SK-N-SH (cell line): ENCODE measurements at regions not wholly inside any gene's neighbourhood (a gene's known extent, or its start where the extent isn't known, plus 50 kb on each side); places are given as distances from the start of the nearest gene placed in this dataset.

Source experiments
- FOSL2 ChIP-seq: IDR thresholded peaks from 2 replicates; pipeline ENCODE4 v1.4.0; 2012; ENCODE audit warnings: low read depth, mild to moderate bottlenecking, moderate library complexity, borderline replicate concordance
- FOXJ3 ChIP-seq: sonication (generic); formaldehyde crosslinking; IDR thresholded peaks from 2 replicates; pipeline ENCODE4 v1.5.1; 2020; ENCODE audit warnings: mild to moderate bottlenecking, missing genetic modification reagents
- POLR2AphosphoS5 ChIP-seq: IDR thresholded peaks from 2 replicates; pipeline ENCODE4 v1.6.1; 2012; ENCODE audit warnings: low read depth, low read length
- RAD21 ChIP-seq: IDR thresholded peaks from 2 replicates; pipeline ENCODE4 v1.6.1; 2012; ENCODE audit warnings: mild to moderate bottlenecking, low read length
- TAF1 ChIP-seq: IDR thresholded peaks from 2 replicates; pipeline ENCODE4 v1.6.1; 2012; ENCODE audit warnings: low read depth, mild to moderate bottlenecking, low read length, moderate library complexity, borderline replicate concordance
- YY1 ChIP-seq: IDR thresholded peaks from 2 replicates; pipeline ENCODE4 v1.4.0; 2012; ENCODE audit warnings: low read depth, mild to moderate bottlenecking
- TF ChIP-seq, protein P1 (sequence below): fragments of 200-600 bp; sonication (generic); IDR thresholded peaks from 2 replicates; pipeline ENCODE4 v1.6.1; 2017; ENCODE audit warnings: antibody characterized with exemption, mild to moderate bottlenecking, moderate library complexity
- TF ChIP-seq, protein P2 (sequence below): IDR thresholded peaks from 2 replicates; pipeline ENCODE4; 2012
- TF ChIP-seq, protein P3 (sequence below): IDR thresholded peaks from 2 replicates; pipeline ENCODE4 v1.6.1; 2012; ENCODE audit warnings: mild to moderate bottlenecking, low read depth, low read length, moderate library complexity

DNA sequence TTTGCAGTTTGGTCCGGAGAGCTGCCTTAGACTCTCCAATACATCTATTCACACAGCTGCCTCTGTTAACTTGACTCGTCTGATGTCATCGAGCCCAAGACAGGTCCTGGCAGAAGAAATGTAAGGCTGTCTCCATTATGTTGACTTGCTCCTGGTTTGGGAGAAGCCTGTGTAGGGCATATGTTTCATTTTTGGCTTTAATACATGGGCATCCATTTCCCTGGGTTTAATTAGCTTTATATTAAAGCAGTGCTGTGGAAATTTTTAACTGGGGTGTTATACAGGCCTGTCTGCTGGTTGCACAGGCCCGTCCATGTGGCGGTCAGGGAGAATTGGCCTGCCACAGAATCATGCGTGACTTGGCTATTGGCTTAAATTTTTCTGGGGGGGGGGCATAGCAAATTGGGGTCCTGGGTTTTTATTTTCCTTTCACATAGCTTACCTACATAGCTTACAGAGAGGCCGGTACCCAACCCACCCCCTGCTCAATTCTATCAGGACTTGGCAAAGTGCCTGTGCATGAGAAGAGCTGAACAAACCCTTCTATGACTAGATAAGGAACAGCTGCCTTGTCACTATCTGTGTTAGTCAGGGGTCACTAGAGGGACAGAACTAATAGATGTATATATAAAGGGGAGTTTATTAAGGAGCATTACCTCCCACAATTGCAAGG is 123.5 kb upstream of the WDR1 start:
- TF ChIP-seq YY1 = no peak
- no peak for TF ChIP-seq RAD21
- TF ChIP-seq, protein P1, sequence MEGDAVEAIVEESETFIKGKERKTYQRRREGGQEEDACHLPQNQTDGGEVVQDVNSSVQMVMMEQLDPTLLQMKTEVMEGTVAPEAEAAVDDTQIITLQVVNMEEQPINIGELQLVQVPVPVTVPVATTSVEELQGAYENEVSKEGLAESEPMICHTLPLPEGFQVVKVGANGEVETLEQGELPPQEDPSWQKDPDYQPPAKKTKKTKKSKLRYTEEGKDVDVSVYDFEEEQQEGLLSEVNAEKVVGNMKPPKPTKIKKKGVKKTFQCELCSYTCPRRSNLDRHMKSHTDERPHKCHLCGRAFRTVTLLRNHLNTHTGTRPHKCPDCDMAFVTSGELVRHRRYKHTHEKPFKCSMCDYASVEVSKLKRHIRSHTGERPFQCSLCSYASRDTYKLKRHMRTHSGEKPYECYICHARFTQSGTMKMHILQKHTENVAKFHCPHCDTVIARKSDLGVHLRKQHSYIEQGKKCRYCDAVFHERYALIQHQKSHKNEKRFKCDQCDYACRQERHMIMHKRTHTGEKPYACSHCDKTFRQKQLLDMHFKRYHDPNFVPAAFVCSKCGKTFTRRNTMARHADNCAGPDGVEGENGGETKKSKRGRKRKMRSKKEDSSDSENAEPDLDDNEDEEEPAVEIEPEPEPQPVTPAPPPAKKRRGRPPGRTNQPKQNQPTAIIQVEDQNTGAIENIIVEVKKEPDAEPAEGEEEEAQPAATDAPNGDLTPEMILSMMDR = no peak
- TF ChIP-seq FOSL2 = no peak
- TF ChIP-seq POLR2AphosphoS5 = no peak
- TF ChIP-seq, protein P2, sequence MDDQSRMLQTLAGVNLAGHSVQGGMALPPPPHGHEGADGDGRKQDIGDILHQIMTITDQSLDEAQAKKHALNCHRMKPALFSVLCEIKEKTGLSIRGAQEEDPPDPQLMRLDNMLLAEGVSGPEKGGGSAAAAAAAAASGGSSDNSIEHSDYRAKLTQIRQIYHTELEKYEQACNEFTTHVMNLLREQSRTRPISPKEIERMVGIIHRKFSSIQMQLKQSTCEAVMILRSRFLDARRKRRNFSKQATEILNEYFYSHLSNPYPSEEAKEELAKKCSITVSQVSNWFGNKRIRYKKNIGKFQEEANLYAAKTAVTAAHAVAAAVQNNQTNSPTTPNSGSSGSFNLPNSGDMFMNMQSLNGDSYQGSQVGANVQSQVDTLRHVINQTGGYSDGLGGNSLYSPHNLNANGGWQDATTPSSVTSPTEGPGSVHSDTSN = no peak
- no peak for TF ChIP-seq FOXJ3 (CRISPR knock-in tag)
- TF ChIP-seq, protein P3, sequence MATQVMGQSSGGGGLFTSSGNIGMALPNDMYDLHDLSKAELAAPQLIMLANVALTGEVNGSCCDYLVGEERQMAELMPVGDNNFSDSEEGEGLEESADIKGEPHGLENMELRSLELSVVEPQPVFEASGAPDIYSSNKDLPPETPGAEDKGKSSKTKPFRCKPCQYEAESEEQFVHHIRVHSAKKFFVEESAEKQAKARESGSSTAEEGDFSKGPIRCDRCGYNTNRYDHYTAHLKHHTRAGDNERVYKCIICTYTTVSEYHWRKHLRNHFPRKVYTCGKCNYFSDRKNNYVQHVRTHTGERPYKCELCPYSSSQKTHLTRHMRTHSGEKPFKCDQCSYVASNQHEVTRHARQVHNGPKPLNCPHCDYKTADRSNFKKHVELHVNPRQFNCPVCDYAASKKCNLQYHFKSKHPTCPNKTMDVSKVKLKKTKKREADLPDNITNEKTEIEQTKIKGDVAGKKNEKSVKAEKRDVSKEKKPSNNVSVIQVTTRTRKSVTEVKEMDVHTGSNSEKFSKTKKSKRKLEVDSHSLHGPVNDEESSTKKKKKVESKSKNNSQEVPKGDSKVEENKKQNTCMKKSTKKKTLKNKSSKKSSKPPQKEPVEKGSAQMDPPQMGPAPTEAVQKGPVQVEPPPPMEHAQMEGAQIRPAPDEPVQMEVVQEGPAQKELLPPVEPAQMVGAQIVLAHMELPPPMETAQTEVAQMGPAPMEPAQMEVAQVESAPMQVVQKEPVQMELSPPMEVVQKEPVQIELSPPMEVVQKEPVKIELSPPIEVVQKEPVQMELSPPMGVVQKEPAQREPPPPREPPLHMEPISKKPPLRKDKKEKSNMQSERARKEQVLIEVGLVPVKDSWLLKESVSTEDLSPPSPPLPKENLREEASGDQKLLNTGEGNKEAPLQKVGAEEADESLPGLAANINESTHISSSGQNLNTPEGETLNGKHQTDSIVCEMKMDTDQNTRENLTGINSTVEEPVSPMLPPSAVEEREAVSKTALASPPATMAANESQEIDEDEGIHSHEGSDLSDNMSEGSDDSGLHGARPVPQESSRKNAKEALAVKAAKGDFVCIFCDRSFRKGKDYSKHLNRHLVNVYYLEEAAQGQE = no peak
- TF ChIP-seq TAF1 = no peak
